HepG2 (cell line): ENCODE measurements at regions not wholly inside any gene's neighbourhood (a gene's known extent, or its start where the extent isn't known, plus 50 kb on each side); places are given as distances from the start of the nearest gene placed in this dataset.

Experiments
- ATAC-seq: fragments of 200-7000 bp; cut with Tn5 transposase; 3 replicates; pipeline ENCODE4 v1.9.1; 2020; ENCODE audit warnings: mild to moderate bottlenecking, moderate library complexity
- BruUV-seq: library from RNA; stranded (reverse); fragments of 400-500 nt; replicated peaks from 2 replicates; lab custom pipeline; 2021; lab: Mats Ljungman, UMichigan
- CTCF ChIA-PET: fragments of 300-600 bp; formaldehyde crosslinking; extraction: SDS; loops from one replicate; lab custom pipeline; 2021; ENCODE audit warnings: low total read pairs, inconsistent platforms, low intra/inter-chr PET ratio; lab: Yijun Ruan, JAX
- POLR2A ChIA-PET: fragments of 350-600 bp; sonication (Branson Sonifier 250); formaldehyde crosslinking; loops from one replicate; lab custom pipeline; 2020; ENCODE audit warnings: antibody characterized with exemption, inconsistent platforms; lab: Yijun Ruan, JAX
- DNase-seq: peaks from one replicate; pipeline ENCODE4 v3.0.0-alpha.2; 2015; ENCODE audit warnings: low spot score
- FAIRE-seq: peaks from 3 replicates; lab custom pipeline; 2011; peaks lifted over from hg19 to GRCh38; lab: Jason Lieb, UNC
- H2AFZ ChIP-seq: one replicate; pipeline ENCODE4 v1.6.1; 2011; ENCODE audit warnings: low read length, inconsistent platforms
- H3K27ac ChIP-seq: fragments of 300-600 bp; 3 replicates; pipeline ENCODE4 v1.8.0; 2011; ENCODE audit warnings: mixed run types, mild to moderate bottlenecking, mixed read lengths, low read length, inconsistent platforms; ENCODE audit not compliant: insufficient read depth; ENCODE audit errors: extremely low read length
- H3K27me3 ChIP-seq, 2 experiments: fragments of 200-600 bp in 1 of 2; 2 replicates in 1 of 2; 3 replicates in 1 of 2; pipeline versions ENCODE4 v1.6.0 to v1.8.0; 2011; ENCODE audit warnings: low read length in 2 of 2, mild to moderate bottlenecking in 2 of 2, moderate library complexity in 2 of 2, inconsistent platforms in 1 of 2; ENCODE audit not compliant: insufficient read depth in 2 of 2, control insufficient read depth in 1 of 2
- H3K36me3 ChIP-seq, 2 experiments: fragments of 200-600 bp in 1 of 2; replicated peaks in 1 of 2; 2 replicates in 1 of 2; 3 replicates in 1 of 2; pipeline versions ENCODE4 v1.5.1 to v1.8.0; 2011; ENCODE audit warnings: low read length in 2 of 2, inconsistent platforms in 1 of 2; ENCODE audit not compliant: insufficient read depth in 2 of 2, control insufficient read depth in 1 of 2
- H3K4me1 ChIP-seq: 2 replicates; pipeline ENCODE4 v1.5.1; 2012; ENCODE audit warnings: low read length, inconsistent platforms; ENCODE audit not compliant: insufficient read depth
- H3K4me2 ChIP-seq: 2 replicates; pipeline ENCODE4 v1.6.0; 2011; ENCODE audit warnings: low read depth, low read length, inconsistent platforms
- H3K4me3 ChIP-seq, 3 experiments: fragments of 200-600 bp in 1 of 3; sonication (generic), shearing (Covaris generic) in 1 of 3; replicated peaks in 1 of 3; 2 replicates each; pipeline ENCODE4 v1.5.1; 2011 to 2016; ENCODE audit warnings: low read length in 3 of 3, inconsistent platforms in 2 of 3, low read depth in 2 of 3, mild to moderate bottlenecking in 2 of 3, control low read depth in 1 of 3, mixed read lengths in 1 of 3; ENCODE audit not compliant: insufficient read depth in 1 of 3
- H3K79me2 ChIP-seq: one replicate; pipeline ENCODE4 v1.6.1; 2011; ENCODE audit warnings: low read length, inconsistent platforms; ENCODE audit not compliant: insufficient read depth
- H3K9ac ChIP-seq: 2 replicates; pipeline ENCODE4 v1.6.0; 2011; ENCODE audit warnings: mild to moderate bottlenecking, low read depth, low read length, inconsistent platforms; ENCODE audit not compliant: insufficient read depth
- H3K9me3 ChIP-seq: 2 replicates; pipeline ENCODE4 v1.5.1; 2012; ENCODE audit warnings: mild to moderate bottlenecking, low read length
- H4K20me1 ChIP-seq: 2 replicates; pipeline ENCODE4 v1.6.0; 2011; ENCODE audit warnings: inconsistent platforms, mild to moderate bottlenecking, low read length, moderate library complexity; ENCODE audit not compliant: insufficient read depth
- HDAC1 ChIP-seq: sonication (generic); formaldehyde crosslinking; IDR thresholded peaks from 2 replicates; pipeline ENCODE4 v1.5.1; 2020; ENCODE audit warnings: mild to moderate bottlenecking, missing genetic modification reagents
- MXD3 ChIP-seq: IDR thresholded peaks from 2 replicates; pipeline ENCODE4 v1.6.1; 2016; ENCODE audit warnings: mild to moderate bottlenecking, missing biosample characterization, missing genetic modification reagents
- NFAT5 ChIP-seq: sonication (generic); formaldehyde crosslinking; IDR thresholded peaks from 2 replicates; pipeline ENCODE4 v1.4.0; 2020; ENCODE audit warnings: missing genetic modification reagents
- NFIB ChIP-seq: sonication (generic); formaldehyde crosslinking; IDR thresholded peaks from 2 replicates; pipeline ENCODE4 v1.9.0; 2021; ENCODE audit warnings: missing genetic modification reagents, mild to moderate bottlenecking, borderline replicate concordance
- TFDP1 ChIP-seq: IDR thresholded peaks from 2 replicates; pipeline ENCODE4 v1.6.1; 2016; ENCODE audit warnings: missing compliant biosample characterization, missing genetic modification reagents, borderline replicate concordance
- ZBTB25 ChIP-seq: IDR thresholded peaks from 2 replicates; pipeline ENCODE4 v1.6.1; 2018; ENCODE audit warnings: missing genetic modification reagents
- ZBTB8A ChIP-seq: sonication (generic); formaldehyde crosslinking; IDR thresholded peaks from 2 replicates; pipeline ENCODE4 v1.4.0; 2020; ENCODE audit warnings: mild to moderate bottlenecking, low read depth, missing genetic modification reagents, borderline replicate concordance
- ZNF343 ChIP-seq: sonication (generic); formaldehyde crosslinking; IDR thresholded peaks from 2 replicates; pipeline ENCODE4 v1.4.0; 2020; ENCODE audit warnings: mild to moderate bottlenecking, missing genetic modification reagents
- ZNF670 ChIP-seq: sonication (generic); formaldehyde crosslinking; IDR thresholded peaks from 2 replicates; pipeline ENCODE4 v1.8.0; 2022; ENCODE audit warnings: mild to moderate bottlenecking, missing genetic modification reagents, borderline replicate concordance
- ZNF749 ChIP-seq: sonication (generic); formaldehyde crosslinking; IDR thresholded peaks from 2 replicates; pipeline ENCODE4 v1.8.0; 2022; ENCODE audit warnings: mild to moderate bottlenecking, missing genetic modification reagents, moderate library complexity, borderline replicate concordance
- WGBS: methylation state at CpG from one replicate; pipeline ENCODE4 v1.1.6; 2017; ENCODE audit warnings: low lambda C conversion rate; 5-methylcytosine and 5-hydroxymethylcytosine counted together
- in situ Hi-C: cut with HindIII; loops from 2 replicates; pipeline ENCODE4 v1.10.0; 2017; ENCODE audit warnings: low pct_unique_long_range_greater_than_20kb; ENCODE audit not compliant: extremely low pct_ligation_motif_present
- intact Hi-C: fragments of 100-400 bp; cut with micrococcal nuclease; formaldehyde crosslinking; loops from one replicate; pipeline ENCODE4 v1.10.0; 2022; ENCODE audit not compliant: unreplicated experiment

GRCh38 chr9:12584656-12585522 lies 108.3 kb upstream of the TYRP1 start:
- Histone ChIP-seq H3K79me2 (no peaks in the 10 kb centered on the region), H3K27ac (no peak overlapping the region), H2AFZ (no peak overlapping the region), H3K27me3 (no peaks in the 10 kb centered on the region), H3K4me1 (no peaks in the 10 kb centered on the region), H3K9me3 (no peaks in the 10 kb centered on the region), H4K20me1 (no peaks in the 10 kb centered on the region), H3K4me2 (no peak overlapping the region), H3K4me3 (no peak overlapping the region), H3K36me3 (no peaks in the 10 kb centered on the region), H3K9ac (no peak overlapping the region)
- BruUV-seq, result no TSS peak
- intact Hi-C loops, result no loop called here
- CTCF ChIA-PET, result no interaction called here
- WGBS, result 6% methylated on average over 3 of the region's 3 CpGs
- TF ChIP-seq ZNF670 (CRISPR knock-in tag) (no peak), HDAC1 (CRISPR knock-in tag) (no peak), MXD3 (CRISPR knock-in tag) (no peak), ZNF749 (CRISPR knock-in tag) (no peak), ZBTB25 (CRISPR knock-in tag) (no peak), NFIB (CRISPR knock-in tag) (no peak), NFAT5 (CRISPR knock-in tag) (no peak), TFDP1 (CRISPR knock-in tag) (no peak), ZBTB8A (CRISPR knock-in tag) (no peak), ZNF343 (no peak)
- POLR2A ChIA-PET, result no interaction called here
- DNase-seq, result no peak
- ATAC-seq, result no peak
- in situ Hi-C loops, result no loop called here
- no peak for FAIRE-seq
